Astrocyte (in vitro differentiated cells and primary cell): ENCODE measurements at regions not wholly inside any gene's neighbourhood (a gene's known extent, or its start where the extent isn't known, plus 50 kb on each side); places are given as distances from the start of the nearest gene placed in this dataset.

Source experiments
- DNase-seq: peaks from one replicate; pipeline ENCODE4 v3.0.0-alpha.2; 2010; ENCODE audit warnings: low read depth
- FAIRE-seq: peaks from 2 replicates; lab custom pipeline; 2011; peaks lifted over from hg19 to GRCh38; lab: Jason Lieb, UNC
- H2AFZ ChIP-seq: 2 replicates; pipeline ENCODE4 v1.6.0; 2012; ENCODE audit warnings: low read depth, low read length, inconsistent platforms
- H3K27ac ChIP-seq: 2 replicates; pipeline ENCODE4 v1.5.1; 2011; ENCODE audit warnings: low read depth, low read length, inconsistent platforms
- H3K27me3 ChIP-seq: 2 replicates; pipeline ENCODE4 v1.6.0; 2011; ENCODE audit warnings: low read length, inconsistent platforms; ENCODE audit not compliant: insufficient read depth
- H3K36me3 ChIP-seq: 2 replicates; pipeline ENCODE4 v1.5.1; 2011; ENCODE audit warnings: low read length, inconsistent platforms; ENCODE audit not compliant: insufficient read depth
- H3K4me1 ChIP-seq: 2 replicates; pipeline ENCODE4 v1.5.1; 2011; ENCODE audit warnings: low read length, inconsistent platforms; ENCODE audit not compliant: insufficient read depth
- H3K4me2 ChIP-seq: 2 replicates; pipeline ENCODE4 v1.6.0; 2012; ENCODE audit warnings: low read length, inconsistent platforms
- H3K4me3 ChIP-seq: 2 replicates; pipeline ENCODE4 v1.5.1; 2011; ENCODE audit warnings: low read depth, mild to moderate bottlenecking, low read length, inconsistent platforms; ENCODE audit not compliant: insufficient read depth
- H3K79me2 ChIP-seq: 2 replicates; pipeline ENCODE4 v1.6.0; 2012; ENCODE audit warnings: mild to moderate bottlenecking, low read length, inconsistent platforms; ENCODE audit not compliant: insufficient read depth
- H3K9ac ChIP-seq: 2 replicates; pipeline ENCODE4 v1.6.0; 2012; ENCODE audit warnings: mild to moderate bottlenecking, low read length, inconsistent platforms
- H3K9me3 ChIP-seq: 2 replicates; pipeline ENCODE4 v1.5.1; 2012; ENCODE audit warnings: low read depth, mild to moderate bottlenecking, low read length, inconsistent platforms; ENCODE audit not compliant: insufficient read depth
- H4K20me1 ChIP-seq: 2 replicates; pipeline ENCODE4 v1.6.0; 2012; ENCODE audit warnings: low read length, inconsistent platforms; ENCODE audit not compliant: insufficient read depth
- H3K27ac Mint-ChIP-seq: one replicate; pipeline ENCODE4 v1.8.0; 2021; ENCODE audit warnings: mild to moderate bottlenecking, mixed read lengths; ENCODE audit not compliant: unreplicated experiment
- H3K27me3 Mint-ChIP-seq: one replicate; pipeline ENCODE4 v1.8.0; 2021; ENCODE audit warnings: low read depth, mixed read lengths; ENCODE audit not compliant: unreplicated experiment
- H3K36me3 Mint-ChIP-seq: one replicate; pipeline ENCODE4 v1.8.0; 2021; ENCODE audit warnings: low read depth, mixed read lengths; ENCODE audit not compliant: unreplicated experiment
- H3K4me1 Mint-ChIP-seq: one replicate; pipeline ENCODE4 v1.8.0; 2021; ENCODE audit warnings: low read depth, mixed read lengths; ENCODE audit not compliant: unreplicated experiment
- H3K4me3 Mint-ChIP-seq: one replicate; pipeline ENCODE4 v1.8.0; 2021; ENCODE audit warnings: mild to moderate bottlenecking, moderate library complexity, mixed read lengths; ENCODE audit not compliant: unreplicated experiment
- H3K9me3 Mint-ChIP-seq: one replicate; pipeline ENCODE4 v1.8.0; 2021; ENCODE audit warnings: mild to moderate bottlenecking, mixed read lengths; ENCODE audit not compliant: unreplicated experiment
- CTCF ChIP-seq: IDR thresholded peaks from 2 replicates; pipeline ENCODE4 v1.5.1; 2011; ENCODE audit warnings: low read depth, mild to moderate bottlenecking, inconsistent platforms, low read length, moderate library complexity; ENCODE audit not compliant: insufficient read depth
- EZH2 ChIP-seq: IDR thresholded peaks from 2 replicates; pipeline ENCODE4 v1.6.1; 2012; ENCODE audit warnings: mild to moderate bottlenecking, low read length, inconsistent platforms; ENCODE audit not compliant: insufficient read depth

GRCh38 chr2:129152514-129152913 lies 827.0 kb upstream of the RAB6C start:
- no peaks in the 10 kb centered on the region for H3K79me2 ChIP-seq
- FAIRE-seq (no peak), DNase-seq (no peak)
- Mint-ChIP-seq H3K36me3 (no peaks in the 10 kb centered on the region), H3K27ac (no peak overlapping the region), H3K4me3 (no peak overlapping the region), H3K9me3 (peaks cover 5% of the 10 kb centered on the region), H3K4me1 (peaks cover 9% of the 10 kb centered on the region), H3K27me3 (peaks cover 4% of the 10 kb centered on the region)
- no peaks in the 10 kb centered on the region for H3K36me3 ChIP-seq
- no peaks in the 10 kb centered on the region for H4K20me1 ChIP-seq
- no peak overlapping the region for H3K27ac ChIP-seq
- H3K9me3 ChIP-seq = no peaks in the 10 kb centered on the region
- H3K4me2 ChIP-seq = no peak overlapping the region
- no peaks in the 10 kb centered on the region for H3K4me1 ChIP-seq
- no peak overlapping the region for H2AFZ ChIP-seq
- no peak overlapping the region for H3K4me3 ChIP-seq
- TF ChIP-seq CTCF (no peak), EZH2 (no peak)
- H3K27me3 ChIP-seq = no peaks in the 10 kb centered on the region
- H3K9ac ChIP-seq = no peak overlapping the region

GRCh38 chr2:129160879-129161278 lies 818.6 kb upstream of the RAB6C start:
- H3K4me2 ChIP-seq = no peak overlapping the region
- no peak overlapping the region for H3K4me3 ChIP-seq
- H2AFZ ChIP-seq = no peak overlapping the region
- H3K4me1 ChIP-seq = no peaks in the 10 kb centered on the region
- Mint-ChIP-seq H3K27me3 (peaks cover 31% of the 10 kb centered on the region), H3K4me1 (peaks cover 2% of the 10 kb centered on the region), H3K36me3 (no peaks in the 10 kb centered on the region), H3K27ac (no peak overlapping the region), H3K4me3 (no peak overlapping the region), H3K9me3 (peaks cover 5% of the 10 kb centered on the region)
- no peaks in the 10 kb centered on the region for H4K20me1 ChIP-seq
- no peaks in the 10 kb centered on the region for H3K36me3 ChIP-seq
- H3K79me2 ChIP-seq = no peaks in the 10 kb centered on the region
- no peak for DNase-seq
- TF ChIP-seq CTCF (no peak), EZH2 (no peak)
- no peak overlapping the region for H3K27ac ChIP-seq
- FAIRE-seq = no peak
- no peak overlapping the region for H3K9ac ChIP-seq
- no peaks in the 10 kb centered on the region for H3K27me3 ChIP-seq
- H3K9me3 ChIP-seq = no peaks in the 10 kb centered on the region

- FAIRE-seq = no peak
- no peak overlapping the region for H3K9ac ChIP-seq
- H4K20me1 ChIP-seq = no peaks in the 10 kb centered on the region
- H3K79me2 ChIP-seq = no peaks in the 10 kb centered on the region
- no peaks in the 10 kb centered on the region for H3K36me3 Mint-ChIP-seq
- no peak for TF ChIP-seq EZH2
- TF ChIP-seq CTCF = no peak
- no peak overlapping the region for H3K4me3 Mint-ChIP-seq
- H3K27me3 Mint-ChIP-seq = peaks cover 29% of the 10 kb centered on the region
- H3K4me1 Mint-ChIP-seq = no peaks in the 10 kb centered on the region
- H3K9me3 ChIP-seq = no peaks in the 10 kb centered on the region
- H3K36me3 ChIP-seq = no peaks in the 10 kb centered on the region
- H3K27ac Mint-ChIP-seq = no peak overlapping the region
- no peaks in the 10 kb centered on the region for H3K4me1 ChIP-seq
- no peak overlapping the region for H3K4me2 ChIP-seq
- DNase-seq = no peak
- H3K9me3 Mint-ChIP-seq = peaks cover 2% of the 10 kb centered on the region
- no peak overlapping the region for H2AFZ ChIP-seq
- H3K27ac ChIP-seq = no peak overlapping the region
- no peaks in the 10 kb centered on the region for H3K27me3 ChIP-seq
- no peak overlapping the region for H3K4me3 ChIP-seq
These were observed 815.1 kb upstream of the RAB6C start for GRCh38 chr2:129164220-129164949.
